C4-2B (cell line): ENCODE measurements at regions not wholly inside any gene's neighbourhood (a gene's known extent, or its start where the extent isn't known, plus 50 kb on each side); places are given as distances from the start of the nearest gene placed in this dataset.

Experiments
- ZFX ChIP-seq: fragments of 450-650 bp; IDR thresholded peaks from 2 replicates; pipeline ENCODE4 v1.6.1; 2017
- TF ChIP-seq, protein P1 (sequence below): fragments of 450-650 bp; conservative IDR thresholded peaks from 2 replicates; pipeline ENCODE4 v1.5.1; 2017; ENCODE audit warnings: mild to moderate bottlenecking

DNA sequence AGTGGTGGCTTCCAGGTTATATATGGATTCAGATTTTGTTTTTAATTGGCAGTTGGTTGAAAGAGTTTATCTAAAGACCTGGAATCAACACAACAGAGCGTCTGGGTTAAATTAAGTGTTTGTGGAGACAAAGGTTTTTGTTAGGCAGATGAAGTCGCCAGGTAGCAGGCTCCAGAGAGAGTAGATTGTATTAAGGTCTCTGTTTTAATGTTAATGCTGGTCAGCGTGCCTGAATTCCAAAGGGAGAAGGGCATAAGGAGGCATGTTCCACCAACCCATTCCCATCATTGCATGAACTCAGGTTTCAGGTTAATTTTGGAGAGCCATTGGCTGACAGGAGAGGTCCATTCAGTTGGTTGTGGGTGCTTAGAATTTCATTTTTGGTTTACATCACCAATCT lies 744.1 kb upstream of the GJE1 start:
- TF ChIP-seq, protein P1, sequence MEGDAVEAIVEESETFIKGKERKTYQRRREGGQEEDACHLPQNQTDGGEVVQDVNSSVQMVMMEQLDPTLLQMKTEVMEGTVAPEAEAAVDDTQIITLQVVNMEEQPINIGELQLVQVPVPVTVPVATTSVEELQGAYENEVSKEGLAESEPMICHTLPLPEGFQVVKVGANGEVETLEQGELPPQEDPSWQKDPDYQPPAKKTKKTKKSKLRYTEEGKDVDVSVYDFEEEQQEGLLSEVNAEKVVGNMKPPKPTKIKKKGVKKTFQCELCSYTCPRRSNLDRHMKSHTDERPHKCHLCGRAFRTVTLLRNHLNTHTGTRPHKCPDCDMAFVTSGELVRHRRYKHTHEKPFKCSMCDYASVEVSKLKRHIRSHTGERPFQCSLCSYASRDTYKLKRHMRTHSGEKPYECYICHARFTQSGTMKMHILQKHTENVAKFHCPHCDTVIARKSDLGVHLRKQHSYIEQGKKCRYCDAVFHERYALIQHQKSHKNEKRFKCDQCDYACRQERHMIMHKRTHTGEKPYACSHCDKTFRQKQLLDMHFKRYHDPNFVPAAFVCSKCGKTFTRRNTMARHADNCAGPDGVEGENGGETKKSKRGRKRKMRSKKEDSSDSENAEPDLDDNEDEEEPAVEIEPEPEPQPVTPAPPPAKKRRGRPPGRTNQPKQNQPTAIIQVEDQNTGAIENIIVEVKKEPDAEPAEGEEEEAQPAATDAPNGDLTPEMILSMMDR: no peak
- TF ChIP-seq ZFX: no peak
